Endothelial cell of umbilical vein (primary cell): ENCODE measurements at regions not wholly inside any gene's neighbourhood (a gene's known extent, or its start where the extent isn't known, plus 50 kb on each side); places are given as distances from the start of the nearest gene placed in this dataset.

Experiments
- BruUV-seq: library from RNA; stranded (reverse); fragments of 400-500 nt; replicated peaks from 2 replicates; lab custom pipeline; 2021; lab: Mats Ljungman, UMichigan
- CTCF ChIA-PET: fragments of 300-600, 350-600 bp; sonication (Branson Sonifier 250); formaldehyde crosslinking; loops from one replicate; lab custom pipeline; 2021; ENCODE audit warnings: antibody characterized with exemption, inconsistent platforms; lab: Charles Lee
- POLR2A ChIA-PET: fragments of 300-600, 350-600 bp; sonication (Branson Sonifier 250); formaldehyde crosslinking; loops from one replicate; lab custom pipeline; 2021; ENCODE audit warnings: antibody characterized with exemption, inconsistent platforms; lab: Charles Lee
- DNase-seq: peaks from one replicate; pipeline ENCODE4 v3.0.0-alpha.2; 2011; ENCODE audit warnings: low read depth, low spot score
- FAIRE-seq: peaks from 2 replicates; lab custom pipeline; 2011; peaks lifted over from hg19 to GRCh38; lab: Jason Lieb, UNC
- H2AFZ ChIP-seq: 2 replicates; pipeline ENCODE4 v1.6.0; 2012; ENCODE audit warnings: low read depth, low read length, control low read depth, inconsistent platforms
- H3K27ac ChIP-seq: 2 replicates; pipeline ENCODE4 v1.5.1; 2011; ENCODE audit warnings: low read depth, mild to moderate bottlenecking, control low read depth, low read length, moderate library complexity; ENCODE audit not compliant: insufficient read depth
- H3K27me3 ChIP-seq, 2 experiments: 2 replicates each; pipeline versions ENCODE4 v1.6.0 to v1.6.1; 2011; ENCODE audit warnings: low read length in 2 of 2, mixed read lengths in 1 of 2; ENCODE audit not compliant: control insufficient read depth in 2 of 2, insufficient read depth in 2 of 2
- H3K36me3 ChIP-seq, 2 experiments: 2 replicates in 1 of 2; 3 replicates in 1 of 2; pipeline ENCODE4 v1.5.1; 2011; ENCODE audit warnings: low read length in 2 of 2, mild to moderate bottlenecking in 1 of 2, moderate library complexity in 1 of 2; ENCODE audit not compliant: control insufficient read depth in 2 of 2, insufficient read depth in 2 of 2; ENCODE audit errors: extremely low read depth in 1 of 2
- H3K4me1 ChIP-seq: 3 replicates; pipeline ENCODE4 v1.5.1; 2011; ENCODE audit warnings: mild to moderate bottlenecking, low read length; ENCODE audit not compliant: control insufficient read depth, insufficient read depth; ENCODE audit errors: extremely low read depth
- H3K4me2 ChIP-seq: 2 replicates; pipeline ENCODE4 v1.6.1; 2011; ENCODE audit warnings: low read length, control low read depth, mixed read lengths; ENCODE audit not compliant: insufficient read depth
- H3K4me3 ChIP-seq, 3 experiments: fragments of 200-600 bp in 1 of 3; sonication (generic), shearing (Covaris generic) in 1 of 3; replicated peaks in 1 of 3; 2 replicates each; pipeline ENCODE4 v1.5.1; 2011 to 2016; ENCODE audit warnings: control low read depth in 3 of 3, low read length in 3 of 3, mild to moderate bottlenecking in 2 of 3, inconsistent platforms in 1 of 3, low read depth in 1 of 3, moderate library complexity in 1 of 3; ENCODE audit not compliant: insufficient read depth in 1 of 3
- H3K79me2 ChIP-seq: 2 replicates; pipeline ENCODE4 v1.6.0; 2012; ENCODE audit warnings: low read length, inconsistent platforms; ENCODE audit not compliant: control insufficient read depth, insufficient read depth
- H3K9ac ChIP-seq: replicated peaks from 2 replicates; pipeline ENCODE3; 2011; ENCODE audit warnings: low read length, control low read depth; ENCODE audit not compliant: insufficient read depth; ENCODE audit errors: extremely low read depth
- H3K9me1 ChIP-seq: replicated peaks from 3 replicates; pipeline ENCODE4 v1.6.0; 2011; ENCODE audit warnings: mild to moderate bottlenecking, low read length; ENCODE audit not compliant: control insufficient read depth, insufficient read depth; ENCODE audit errors: extremely low read depth
- H3K9me3 ChIP-seq: replicated peaks from 2 replicates; pipeline ENCODE4 v1.5.1; 2012; ENCODE audit warnings: low read length, inconsistent platforms; ENCODE audit not compliant: control insufficient read depth, insufficient read depth
- H4K20me1 ChIP-seq: replicated peaks from 2 replicates; pipeline ENCODE3; 2011; ENCODE audit warnings: mild to moderate bottlenecking, low read length; ENCODE audit not compliant: control insufficient read depth, insufficient read depth; ENCODE audit errors: extremely low read depth
- FOS ChIP-seq: IDR thresholded peaks from 2 replicates; pipeline ENCODE4 v1.6.1; 2011; ENCODE audit warnings: mild to moderate bottlenecking, low read length, moderate library complexity, borderline replicate concordance; ENCODE audit not compliant: insufficient read depth
- GATA2 ChIP-seq: IDR thresholded peaks from 2 replicates; pipeline ENCODE4 v1.7.0; 2011; ENCODE audit warnings: low read depth, mild to moderate bottlenecking, moderate library complexity, mixed read lengths, low read length; ENCODE audit not compliant: insufficient read length, insufficient read depth
- JUN ChIP-seq: IDR thresholded peaks from 2 replicates; pipeline ENCODE4 v1.6.1; 2011; ENCODE audit warnings: borderline replicate concordance, low read depth; ENCODE audit not compliant: insufficient read length, insufficient read depth
- MYC ChIP-seq: IDR thresholded peaks from one replicate; pipeline ENCODE4 v1.6.1; 2011; ENCODE audit warnings: mild to moderate bottlenecking, low read depth, low read length
- POLR2A ChIP-seq: IDR thresholded peaks from 2 replicates; pipeline ENCODE4 v1.6.1; 2012; ENCODE audit warnings: low read depth, mild to moderate bottlenecking, control low read depth, low read length
- dilution Hi-C: fragments of 300-500 bp; cut with MboI; formaldehyde crosslinking; loops from one replicate; pipeline ENCODE4 v1.15.0; 2019; ENCODE audit warnings: low sequenced_read_pairs; ENCODE audit not compliant: extremely low pct_ligation_motif_present
- intact Hi-C: fragments of 100-400 bp; cut with micrococcal nuclease; formaldehyde crosslinking; loops from one replicate; pipeline ENCODE4 v1.10.0; 2022
- TF ChIP-seq, protein P1 (sequence below), 2 donors: IDR thresholded peaks; 1 replicate in 1 of 2; 2 replicates in 1 of 2; pipeline ENCODE4 v1.5.1; 2011; ENCODE audit warnings: low read length in 2 of 2, mild to moderate bottlenecking in 2 of 2, moderate library complexity in 2 of 2, control low read depth in 1 of 2, inconsistent platforms in 1 of 2, low read depth in 1 of 2; ENCODE audit not compliant: insufficient read depth in 1 of 2; ENCODE audit errors: extremely low read depth in 1 of 2
- TF ChIP-seq, protein P2 (sequence below): IDR thresholded peaks from 2 replicates; pipeline ENCODE4 v1.6.1; 2011; ENCODE audit not compliant: insufficient read depth, insufficient read length

DNA sequence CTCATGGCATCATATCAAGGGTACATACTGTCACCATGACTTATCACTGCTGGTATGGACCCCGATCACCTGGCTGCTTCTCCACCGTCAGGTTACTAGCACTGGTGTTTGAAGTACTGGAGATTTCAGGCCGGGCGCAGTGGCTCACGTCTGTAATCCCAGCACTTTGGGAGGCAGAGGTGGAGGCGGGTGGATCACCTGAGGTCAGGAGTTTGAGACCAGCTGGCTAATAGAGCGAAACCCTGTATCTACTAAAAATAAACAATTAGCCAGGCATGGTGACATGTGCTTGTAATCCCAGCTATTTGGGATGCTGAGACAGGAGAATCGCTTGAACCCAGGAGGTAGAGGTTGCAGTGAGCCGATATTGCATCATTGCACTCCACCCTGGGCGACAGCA is 82.4 kb upstream of the ANO1 start:
- Histone ChIP-seq H3K36me3 (no peaks in the 10 kb centered on the region), H3K27ac (no peak overlapping the region), H3K79me2 (no peaks in the 10 kb centered on the region), H2AFZ (no peak overlapping the region), H3K9ac (no peak overlapping the region), H3K4me3 (no peak overlapping the region), H4K20me1 (no peaks in the 10 kb centered on the region), H3K9me3 (no peaks in the 10 kb centered on the region), H3K4me2 (no peak overlapping the region), H3K27me3 (peaks cover 0 to 11% of the 10 kb centered on the region in 2 experiments), H3K4me1 (no peaks in the 10 kb centered on the region), H3K9me1 (no peaks in the 10 kb centered on the region)
- no TSS peak for BruUV-seq
- dilution Hi-C loops (no loop called here), intact Hi-C loops (no loop called here)
- DNase-seq = no peak
- CTCF ChIA-PET = no interaction called here
- no peak for TF ChIP-seq GATA2
- TF ChIP-seq MYC = no peak
- no peak for TF ChIP-seq JUN
- TF ChIP-seq FOS = no peak
- no peak for TF ChIP-seq POLR2A
- TF ChIP-seq, protein P1, sequence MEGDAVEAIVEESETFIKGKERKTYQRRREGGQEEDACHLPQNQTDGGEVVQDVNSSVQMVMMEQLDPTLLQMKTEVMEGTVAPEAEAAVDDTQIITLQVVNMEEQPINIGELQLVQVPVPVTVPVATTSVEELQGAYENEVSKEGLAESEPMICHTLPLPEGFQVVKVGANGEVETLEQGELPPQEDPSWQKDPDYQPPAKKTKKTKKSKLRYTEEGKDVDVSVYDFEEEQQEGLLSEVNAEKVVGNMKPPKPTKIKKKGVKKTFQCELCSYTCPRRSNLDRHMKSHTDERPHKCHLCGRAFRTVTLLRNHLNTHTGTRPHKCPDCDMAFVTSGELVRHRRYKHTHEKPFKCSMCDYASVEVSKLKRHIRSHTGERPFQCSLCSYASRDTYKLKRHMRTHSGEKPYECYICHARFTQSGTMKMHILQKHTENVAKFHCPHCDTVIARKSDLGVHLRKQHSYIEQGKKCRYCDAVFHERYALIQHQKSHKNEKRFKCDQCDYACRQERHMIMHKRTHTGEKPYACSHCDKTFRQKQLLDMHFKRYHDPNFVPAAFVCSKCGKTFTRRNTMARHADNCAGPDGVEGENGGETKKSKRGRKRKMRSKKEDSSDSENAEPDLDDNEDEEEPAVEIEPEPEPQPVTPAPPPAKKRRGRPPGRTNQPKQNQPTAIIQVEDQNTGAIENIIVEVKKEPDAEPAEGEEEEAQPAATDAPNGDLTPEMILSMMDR (IDR thresholded peaks at IDR 0.05; ENCODE audit: extremely low read depth in 1 of 2, insufficient read depth in 1 of 2, low read depth in 1 of 2, low read length in 2 of 2) = no peak
- TF ChIP-seq, protein P2, sequence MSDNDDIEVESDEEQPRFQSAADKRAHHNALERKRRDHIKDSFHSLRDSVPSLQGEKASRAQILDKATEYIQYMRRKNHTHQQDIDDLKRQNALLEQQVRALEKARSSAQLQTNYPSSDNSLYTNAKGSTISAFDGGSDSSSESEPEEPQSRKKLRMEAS = no peak
- FAIRE-seq = no peak
- POLR2A ChIA-PET = no interaction called here
